HCT116 (cell line): ENCODE measurements at regions not wholly inside any gene's neighbourhood (a gene's known extent, or its start where the extent isn't known, plus 50 kb on each side); places are given as distances from the start of the nearest gene placed in this dataset.

Experiments used
- ZBTB33 ChIP-seq: IDR thresholded peaks from 2 replicates; pipeline ENCODE4 v1.6.1; 2011; ENCODE audit warnings: mild to moderate bottlenecking, low read length, moderate library complexity; ENCODE audit not compliant: insufficient replicate concordance; ENCODE audit errors: extremely low read depth
- TF ChIP-seq, protein P1 (sequence below), 3 experiments: fragments of 200-600 bp in 1 of 3; sonication (generic) in 1 of 3; IDR thresholded peaks in 2 of 3; conservative IDR thresholded peaks in 1 of 3; 2 replicates each; pipeline ENCODE4 v1.5.1; 2012 to 2017; ENCODE audit warnings: low read depth in 2 of 3, low read length in 2 of 3, antibody characterized with exemption in 1 of 3, borderline replicate concordance in 1 of 3, control low read depth in 1 of 3, mild to moderate bottlenecking in 1 of 3, mixed read lengths in 1 of 3, mixed run types in 1 of 3, moderate library complexity in 1 of 3; ENCODE audit not compliant: insufficient read depth in 1 of 3

GRCh38 chr12:76183459-76184186 is 99.1 kb upstream of the NAP1L1 start:
- TF ChIP-seq, protein P1, sequence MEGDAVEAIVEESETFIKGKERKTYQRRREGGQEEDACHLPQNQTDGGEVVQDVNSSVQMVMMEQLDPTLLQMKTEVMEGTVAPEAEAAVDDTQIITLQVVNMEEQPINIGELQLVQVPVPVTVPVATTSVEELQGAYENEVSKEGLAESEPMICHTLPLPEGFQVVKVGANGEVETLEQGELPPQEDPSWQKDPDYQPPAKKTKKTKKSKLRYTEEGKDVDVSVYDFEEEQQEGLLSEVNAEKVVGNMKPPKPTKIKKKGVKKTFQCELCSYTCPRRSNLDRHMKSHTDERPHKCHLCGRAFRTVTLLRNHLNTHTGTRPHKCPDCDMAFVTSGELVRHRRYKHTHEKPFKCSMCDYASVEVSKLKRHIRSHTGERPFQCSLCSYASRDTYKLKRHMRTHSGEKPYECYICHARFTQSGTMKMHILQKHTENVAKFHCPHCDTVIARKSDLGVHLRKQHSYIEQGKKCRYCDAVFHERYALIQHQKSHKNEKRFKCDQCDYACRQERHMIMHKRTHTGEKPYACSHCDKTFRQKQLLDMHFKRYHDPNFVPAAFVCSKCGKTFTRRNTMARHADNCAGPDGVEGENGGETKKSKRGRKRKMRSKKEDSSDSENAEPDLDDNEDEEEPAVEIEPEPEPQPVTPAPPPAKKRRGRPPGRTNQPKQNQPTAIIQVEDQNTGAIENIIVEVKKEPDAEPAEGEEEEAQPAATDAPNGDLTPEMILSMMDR (IDR thresholded peaks at IDR 0.05 in 2 of 3, conservative IDR thresholded peaks at IDR 0.05 in 1 of 3; ENCODE audit: borderline replicate concordance in 1 of 3, insufficient read depth in 1 of 3, low read depth in 2 of 3, low read length in 2 of 3) = no peak
- TF ChIP-seq ZBTB33 = no peak
